Sigmoid colon (tissue), 4 donors: ENCODE measurements at regions not wholly inside any gene's neighbourhood (a gene's known extent, or its start where the extent isn't known, plus 50 kb on each side); places are given as distances from the start of the nearest gene placed in this dataset.
"Not testable (repeated sequence)": the region's sequence is repeated elsewhere in the genome, so short reads cannot be mapped to it uniquely, and the experiment has no call there.

ENCODE experiments used
- POLR2A ChIP-seq, 2 donors: fragments of 450-650 bp; IDR thresholded peaks; one replicate each; pipeline ENCODE4 v1.6.1; 2016; ENCODE audit warnings: antibody characterized with exemption in 2 of 2, mild to moderate bottlenecking in 2 of 2, moderate library complexity in 2 of 2
- POLR2AphosphoS5 ChIP-seq, 4 donors: sonication (generic); formaldehyde crosslinking; IDR thresholded peaks; one replicate each; pipeline ENCODE4 v1.6.1; 2017; ENCODE audit warnings: antibody characterized with exemption in 4 of 4
- TF ChIP-seq, protein P1 (sequence below), 4 experiments: fragments of 450-650 bp in 3 of 4; fragments of 200-600 bp in 1 of 4; IDR thresholded peaks; one replicate each; pipeline ENCODE4 v1.5.1; 2016 to 2019; ENCODE audit warnings: antibody characterized with exemption in 4 of 4, mild to moderate bottlenecking in 3 of 4, moderate library complexity in 2 of 4

DNA sequence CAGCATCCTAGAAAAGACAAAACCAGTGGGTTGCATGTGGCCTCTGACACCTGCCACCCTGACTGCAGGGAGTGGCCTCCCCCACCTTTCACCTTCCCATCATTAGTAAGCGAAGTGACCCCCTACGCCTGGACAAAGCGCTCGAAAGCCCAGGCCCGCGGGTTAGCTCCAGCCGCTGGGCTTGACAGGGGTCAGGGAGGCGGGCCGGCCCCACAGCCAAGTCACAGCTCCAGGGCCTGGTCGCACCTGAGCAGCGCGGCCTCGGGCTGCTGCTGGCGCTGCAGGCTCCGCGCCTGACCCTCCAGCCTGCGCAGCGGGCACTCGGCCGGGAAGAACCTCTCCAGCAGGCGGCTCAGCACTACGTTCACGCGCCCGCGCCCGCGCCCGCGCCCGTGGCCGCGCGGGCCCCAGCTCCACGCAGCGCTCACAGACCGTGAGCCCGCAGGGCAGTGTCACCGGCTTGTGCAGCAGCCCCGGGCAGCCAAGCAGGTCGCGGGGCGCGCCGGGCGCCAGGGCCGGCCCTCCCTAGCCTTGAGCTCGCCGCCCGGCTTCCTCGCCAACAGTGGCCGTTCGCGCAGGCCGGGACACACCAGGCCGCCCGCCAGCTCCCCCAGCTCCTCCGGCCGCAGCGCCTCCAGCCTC, 93.3 kb downstream of the POTEC start:
- TF ChIP-seq POLR2A, POLR2AphosphoS5 (IDR thresholded peaks at IDR 0.05): not testable (repeated sequence)
- TF ChIP-seq, protein P1, sequence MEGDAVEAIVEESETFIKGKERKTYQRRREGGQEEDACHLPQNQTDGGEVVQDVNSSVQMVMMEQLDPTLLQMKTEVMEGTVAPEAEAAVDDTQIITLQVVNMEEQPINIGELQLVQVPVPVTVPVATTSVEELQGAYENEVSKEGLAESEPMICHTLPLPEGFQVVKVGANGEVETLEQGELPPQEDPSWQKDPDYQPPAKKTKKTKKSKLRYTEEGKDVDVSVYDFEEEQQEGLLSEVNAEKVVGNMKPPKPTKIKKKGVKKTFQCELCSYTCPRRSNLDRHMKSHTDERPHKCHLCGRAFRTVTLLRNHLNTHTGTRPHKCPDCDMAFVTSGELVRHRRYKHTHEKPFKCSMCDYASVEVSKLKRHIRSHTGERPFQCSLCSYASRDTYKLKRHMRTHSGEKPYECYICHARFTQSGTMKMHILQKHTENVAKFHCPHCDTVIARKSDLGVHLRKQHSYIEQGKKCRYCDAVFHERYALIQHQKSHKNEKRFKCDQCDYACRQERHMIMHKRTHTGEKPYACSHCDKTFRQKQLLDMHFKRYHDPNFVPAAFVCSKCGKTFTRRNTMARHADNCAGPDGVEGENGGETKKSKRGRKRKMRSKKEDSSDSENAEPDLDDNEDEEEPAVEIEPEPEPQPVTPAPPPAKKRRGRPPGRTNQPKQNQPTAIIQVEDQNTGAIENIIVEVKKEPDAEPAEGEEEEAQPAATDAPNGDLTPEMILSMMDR (IDR thresholded peaks at IDR 0.05): not testable (repeated sequence)
